K562 (cell line): ENCODE measurements at regions not wholly inside any gene's neighbourhood (a gene's known extent, or its start where the extent isn't known, plus 50 kb on each side); places are given as distances from the start of the nearest gene placed in this dataset.

ENCODE experiments used
- ATAC-seq: fragments of 200-7000 bp; cut with Tn5 transposase; 3 replicates; pipeline ENCODE4 v1.9.1; 2020; ENCODE audit warnings: moderate library complexity
- BruUV-seq: library from RNA; stranded (reverse); fragments of 400-500 nt; replicated peaks from 2 replicates; lab custom pipeline; 2021; lab: Mats Ljungman, UMichigan
- CTCF ChIA-PET: fragments of 300-600 bp; formaldehyde crosslinking; extraction: SDS; loops from one replicate; lab custom pipeline; 2021; ENCODE audit warnings: low intra/inter-chr PET ratio; lab: Yijun Ruan, JAX
- POLR2A ChIA-PET: fragments of 300-600, 350-650 bp; sonication (Branson Sonifier 250); formaldehyde crosslinking; extraction: SDS; loops from one replicate; lab custom pipeline; 2021; ENCODE audit warnings: antibody characterized with exemption, inconsistent platforms; lab: Yijun Ruan, JAX
- DNase-seq, 4 experiments: peaks; one replicate each; pipeline versions ENCODE4 v3.0.0 to v3.0.0-alpha.2; 2011 to 2018; ENCODE audit warnings: low spot score in 3 of 4, mixed read lengths in 3 of 4; ENCODE audit errors: extremely low read depth in 1 of 4
- FAIRE-seq: peaks from 2 replicates; lab custom pipeline; 2011; peaks lifted over from hg19 to GRCh38; lab: Jason Lieb, UNC
- H2AFZ ChIP-seq: 2 replicates; pipeline ENCODE4 v1.6.0; 2011; ENCODE audit warnings: low read depth, low read length, control low read depth, inconsistent platforms
- H3K27ac ChIP-seq: fragments of 200-600 bp; 3 replicates; pipeline ENCODE4 v1.8.0; 2011; ENCODE audit warnings: low read depth, mild to moderate bottlenecking, control low read depth, inconsistent platforms, low read length, moderate library complexity, mixed read lengths; ENCODE audit errors: extremely low read depth
- H3K27me3 ChIP-seq, 2 experiments: fragments of 300-600 bp in 1 of 2; 2 replicates in 1 of 2; 3 replicates in 1 of 2; pipeline versions ENCODE4 v1.6.0 to v1.8.0; 2011; ENCODE audit warnings: inconsistent platforms in 2 of 2, low read length in 2 of 2, mild to moderate bottlenecking in 1 of 2, mixed read lengths in 1 of 2, moderate library complexity in 1 of 2; ENCODE audit not compliant: control insufficient read depth in 2 of 2, insufficient read depth in 2 of 2
- H3K36me3 ChIP-seq: fragments of 300-600 bp; 3 replicates; pipeline ENCODE4 v1.8.0; 2011; ENCODE audit warnings: mild to moderate bottlenecking, low read length, inconsistent platforms; ENCODE audit not compliant: control insufficient read depth, insufficient read depth
- H3K4me1 ChIP-seq, 2 experiments: fragments of 200-600 bp in 1 of 2; replicated peaks in 1 of 2; 2 replicates in 1 of 2; 3 replicates in 1 of 2; pipeline versions ENCODE4 v1.5.1 to v1.8.0; 2011; ENCODE audit warnings: inconsistent platforms in 2 of 2, low read length in 2 of 2, mild to moderate bottlenecking in 1 of 2, mixed read lengths in 1 of 2, moderate library complexity in 1 of 2; ENCODE audit not compliant: control insufficient read depth in 2 of 2, insufficient read depth in 2 of 2
- H3K4me2 ChIP-seq: 2 replicates; pipeline ENCODE4 v1.6.1; 2011; ENCODE audit warnings: low read length, control low read depth, inconsistent platforms, mixed read lengths; ENCODE audit not compliant: insufficient read depth
- H3K4me3 ChIP-seq: fragments of 200-600 bp; sonication (generic), shearing (Covaris generic); 2 replicates; pipeline ENCODE4 v1.5.1; 2016; ENCODE audit warnings: control low read depth, inconsistent platforms
- H3K79me2 ChIP-seq: fragments of 200-600 bp; 3 replicates; pipeline ENCODE4 v1.8.0; 2011; ENCODE audit warnings: low read length, inconsistent platforms; ENCODE audit not compliant: control insufficient read depth, insufficient read depth
- H3K9ac ChIP-seq, 2 experiments: 2 replicates each; pipeline versions ENCODE4 v1.6.0 to v1.6.1; 2011; ENCODE audit warnings: low read depth in 2 of 2, low read length in 2 of 2, control low read depth in 1 of 2, inconsistent platforms in 1 of 2, mild to moderate bottlenecking in 1 of 2, mixed read lengths in 1 of 2; ENCODE audit not compliant: insufficient read depth in 1 of 2
- H3K9me1 ChIP-seq: one replicate; pipeline ENCODE4 v1.6.0; 2011; ENCODE audit warnings: inconsistent platforms, mild to moderate bottlenecking, low read length, moderate library complexity; ENCODE audit not compliant: control insufficient read depth, insufficient read depth
- H3K9me3 ChIP-seq: replicated peaks from 2 replicates; pipeline ENCODE4 v1.5.1; 2011; ENCODE audit warnings: low read depth, low read length, inconsistent platforms; ENCODE audit not compliant: control insufficient read depth, insufficient read depth
- H4K20me1 ChIP-seq: replicated peaks from 2 replicates; pipeline ENCODE4 v1.6.1; 2011; ENCODE audit warnings: low read length, inconsistent platforms, mixed read lengths; ENCODE audit not compliant: control insufficient read depth, insufficient read depth
- BDP1 ChIP-seq: IDR thresholded peaks from 3 replicates; pipeline ENCODE4 v1.6.1; 2011; ENCODE audit not compliant: insufficient read length, insufficient read depth
- CXXC5 ChIP-seq: fragments of 250-450 bp; sonication (Bioruptor Pico); IDR thresholded peaks from 2 replicates; pipeline ENCODE4 v1.8.0; 2022; ENCODE audit warnings: inconsistent platforms, mild to moderate bottlenecking, moderate library complexity
- FOXP4 ChIP-seq: sonication (generic); formaldehyde crosslinking; IDR thresholded peaks from 2 replicates; pipeline ENCODE4 v1.8.0; 2022; ENCODE audit warnings: mild to moderate bottlenecking, missing genetic modification reagents, borderline replicate concordance
- JUND ChIP-seq, 2 experiments: IDR thresholded peaks; 2 replicates in 1 of 2; 3 replicates in 1 of 2; pipeline ENCODE4 v1.6.1; 2011; ENCODE audit warnings: borderline replicate concordance in 2 of 2, low read depth in 2 of 2, low read length in 2 of 2, improper control_type of control experiment in 1 of 2, missing biosample characterization in 1 of 2, missing genetic modification characterization in 1 of 2, missing genetic modification reagents in 1 of 2
- MBD1 ChIP-seq: fragments of 250-450 bp; sonication (Bioruptor Pico); IDR thresholded peaks from 2 replicates; pipeline ENCODE4 v1.8.0; 2022; ENCODE audit warnings: inconsistent platforms
- PTRF ChIP-seq: fragments of 450-650 bp; IDR thresholded peaks from 2 replicates; pipeline ENCODE4 v1.6.1; 2016; ENCODE audit warnings: mild to moderate bottlenecking, missing genetic modification characterization, missing compliant biosample characterization
- PTTG1 ChIP-seq: fragments of 450-650 bp; IDR thresholded peaks from 2 replicates; pipeline ENCODE4 v1.6.1; 2016; ENCODE audit warnings: low read depth, mild to moderate bottlenecking, missing genetic modification characterization, missing compliant biosample characterization
- RB1 ChIP-seq: fragments of 450-650 bp; IDR thresholded peaks from 2 replicates; pipeline ENCODE4 v1.6.1; 2017; ENCODE audit warnings: low read depth, mild to moderate bottlenecking
- SAP30 ChIP-seq: fragments of 200-600 bp; sonication (generic); IDR thresholded peaks from 2 replicates; pipeline ENCODE4 v1.6.1; 2012; ENCODE audit warnings: borderline replicate concordance, low read depth, mild to moderate bottlenecking, moderate library complexity, low read length, control low read depth, inconsistent platforms; ENCODE audit not compliant: insufficient read depth, poor library complexity, severe bottlenecking
- TEAD2 ChIP-seq: fragments of 450-650 bp; IDR thresholded peaks from 2 replicates; pipeline ENCODE4 v1.6.1; 2016; ENCODE audit warnings: missing genetic modification characterization, control low read depth, missing compliant biosample characterization
- ZNF280A ChIP-seq: fragments of 450-650 bp; IDR thresholded peaks from 2 replicates; pipeline ENCODE4 v1.6.1; 2018; ENCODE audit warnings: mild to moderate bottlenecking, low read depth; ENCODE audit not compliant: partially characterized antibody
- ZNF280B ChIP-seq: fragments of 250-450 bp; sonication (Bioruptor Pico); IDR thresholded peaks from 2 replicates; pipeline ENCODE4 v1.5.1; 2021; ENCODE audit warnings: mild to moderate bottlenecking
- WGBS: fragments of 100-300 bp; shearing (Covaris generic); methylation state at CpG from one replicate; pipeline ENCODE4 v1.1.6; 2016; ENCODE audit warnings: low coverage, mixed read lengths; ENCODE audit not compliant: insufficient coverage; ENCODE audit errors: missing lambda C conversion rate; 5-methylcytosine and 5-hydroxymethylcytosine counted together
- in situ Hi-C: fragments of 300-500 bp; cut with MboI; formaldehyde crosslinking; loops from 4 replicates; pipeline ENCODE4 v1.15.0; 2018; ENCODE audit warnings: inconsistent platforms, mixed read lengths
- intact Hi-C: fragments of 100-400 bp; cut with micrococcal nuclease; formaldehyde crosslinking; loops from 2 replicates; pipeline ENCODE4 v1.14.2; 2022

DNA sequence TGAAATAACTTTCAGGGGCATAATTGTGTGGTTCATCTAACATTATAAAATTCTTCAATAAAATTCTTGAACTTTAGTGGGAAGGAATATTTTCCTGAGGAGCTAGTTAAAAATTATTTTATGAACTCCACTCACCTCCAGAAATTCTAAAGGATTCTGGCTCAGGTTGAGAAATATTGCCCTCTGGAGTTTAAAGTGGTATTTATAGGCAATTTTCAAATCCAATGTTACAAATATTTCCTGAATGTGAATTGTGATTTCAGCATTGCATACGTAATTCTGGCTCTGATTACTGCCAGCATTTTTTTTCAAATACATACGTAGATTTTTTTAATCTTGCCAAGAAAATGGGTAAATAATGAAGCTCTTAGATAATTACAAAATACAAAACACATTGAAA, 598.2 kb upstream of the ANO3 start:
- no TSS peak for BruUV-seq
- in situ Hi-C loops: no loop called here
- TF ChIP-seq ZNF280B (CRISPR knock-in tag) (no peak), PTRF (tag) (no peak), FOXP4 (CRISPR knock-in tag) (no peak), JUND (IDR thresholded peaks at IDR 0.05; ENCODE audit: borderline replicate concordance, low read depth, low read length) (no peak), JUND (tag; IDR thresholded peaks at IDR 0.05; ENCODE audit: borderline replicate concordance, low read depth, low read length) (no peak), MBD1 (CRISPR knock-in tag) (no peak), SAP30 (no peak), ZNF280A (no peak), TEAD2 (tag) (no peak), PTTG1 (tag) (no peak), CXXC5 (no peak), RB1 (no peak), BDP1 (no peak)

More for the DNA sequence above, 598.2 kb upstream of the ANO3 start:
- Histone ChIP-seq H3K4me2 (no peak overlapping the region), H2AFZ (no peak overlapping the region), H3K9me3 (no peaks in the 10 kb centered on the region), H3K4me3 (no peak overlapping the region), H3K4me1 (no peaks in the 10 kb centered on the region), H3K9me1 (no peaks in the 10 kb centered on the region), H3K36me3 (no peaks in the 10 kb centered on the region), H4K20me1 (no peaks in the 10 kb centered on the region), H3K9ac (no peak overlapping the region), H3K79me2 (no peaks in the 10 kb centered on the region), H3K27ac (no peak overlapping the region), H3K27me3 (no peaks in the 10 kb centered on the region)
- ChIA-PET POLR2A (no interaction called here), CTCF (no interaction called here)
- ATAC-seq: no peak
- no peak for FAIRE-seq
- intact Hi-C loops: no loop called here
- 8% methylated on average over 2 of the region's 2 CpGs for WGBS
- DNase-seq: no peak
